Skin epidermis (tissue), 12 donors: ENCODE measurements at regions not wholly inside any gene's neighbourhood (a gene's known extent, or its start where the extent isn't known, plus 50 kb on each side); places are given as distances from the start of the nearest gene placed in this dataset.
A peak's percentile ranks its signal among the peaks of the same experiment; 100 is the strongest.

Experiments
- H3K27ac ChIP-seq, 21 experiments: fragments of 200-600 bp; sonication (generic) in 11 of 21; one replicate each; pipeline ENCODE4 v1.5.0; 2020; ENCODE audit warnings: mild to moderate bottlenecking in 3 of 21, inconsistent platforms in 2 of 21, moderate library complexity in 2 of 21
- H3K4me3 ChIP-seq, 7 experiments: fragments of 200-600 bp; sonication (generic) in 2 of 7; one replicate each; pipeline ENCODE4 v1.5.0; 2020; ENCODE audit warnings: inconsistent platforms in 2 of 7, mild to moderate bottlenecking in 2 of 7, moderate library complexity in 1 of 7

- Histone ChIP-seq H3K4me3 (no peak overlapping the region), H3K27ac (no peak overlapping the region)
These were observed 218.7 kb downstream of the POSTN start for GRCh38 chr13:37379841-37380240.

- no peak overlapping the region for H3K27ac ChIP-seq
- H3K4me3 ChIP-seq = no peak overlapping the region
These were observed 222.8 kb downstream of the POSTN start for GRCh38 chr13:37375724-37376123.

GRCh38 chr13:37375071-37375470 is 223.5 kb downstream of the POSTN start:
- no peak overlapping the region for H3K27ac ChIP-seq
- H3K4me3 ChIP-seq = no peak overlapping the region

- Histone ChIP-seq H3K27ac (no peak overlapping the region), H3K4me3 (no peak overlapping the region)
These were observed 229.0 kb downstream of the POSTN start for GRCh38 chr13:37369616-37370015.

- Histone ChIP-seq H3K4me3 (no peak overlapping the region), H3K27ac (no peak overlapping the region)
These were observed 230.1 kb downstream of the POSTN start for GRCh38 chr13:37368501-37368900.

GRCh38 chr13:37366044-37366770 is 232.4 kb downstream of the POSTN start:
- no peak overlapping the region for H3K27ac ChIP-seq
- no peak overlapping the region for H3K4me3 ChIP-seq

- Histone ChIP-seq H3K4me3 (no peak overlapping the region), H3K27ac (peak overlapping the region in 1 of 21 experiments; percentile 45)
These were observed 233.1 kb downstream of the POSTN start for GRCh38 chr13:37365496-37365895.

- peak overlapping the region in 3 of 21 experiments; percentile 34 to 45 (median 39) for H3K27ac ChIP-seq
- no peak overlapping the region for H3K4me3 ChIP-seq
These were observed 233.6 kb downstream of the POSTN start for GRCh38 chr13:37364956-37365355.

- Histone ChIP-seq H3K27ac (peak overlapping the region in 4 of 21 experiments; percentile 39 to 71 (median 53)), H3K4me3 (no peak overlapping the region)
These were observed 234.6 kb downstream of the POSTN start for GRCh38 chr13:37364007-37364406.

- Histone ChIP-seq H3K27ac (peak overlapping the region in 1 of 21 experiments; percentile 13), H3K4me3 (no peak overlapping the region)
These were observed 237.0 kb downstream of the POSTN start for GRCh38 chr13:37361608-37362007.

GRCh38 chr13:37360556-37360955 is 238.0 kb downstream of the POSTN start:
- Histone ChIP-seq H3K27ac (peak overlapping the region in 2 of 21 experiments; percentile 24 to 51), H3K4me3 (no peak overlapping the region)

- no peak overlapping the region for H3K4me3 ChIP-seq
- no peak overlapping the region for H3K27ac ChIP-seq
These were observed 241.0 kb downstream of the POSTN start for GRCh38 chr13:37357548-37357947.

GRCh38 chr13:37353911-37354310 is 244.7 kb downstream of the POSTN start:
- Histone ChIP-seq H3K4me3 (no peak overlapping the region), H3K27ac (no peak overlapping the region)

- Histone ChIP-seq H3K27ac (no peak overlapping the region), H3K4me3 (no peak overlapping the region)
These were observed 245.7 kb upstream of the CSNK1A1L start for GRCh38 chr13:37351211-37351610.

GRCh38 chr13:37349916-37350315 is 244.5 kb upstream of the CSNK1A1L start:
- H3K27ac ChIP-seq = no peak overlapping the region
- H3K4me3 ChIP-seq = no peak overlapping the region

- Histone ChIP-seq H3K27ac (no peak overlapping the region), H3K4me3 (no peak overlapping the region)
These were observed 243.6 kb upstream of the CSNK1A1L start for GRCh38 chr13:37348916-37349643.

- H3K27ac ChIP-seq = no peak overlapping the region
- no peak overlapping the region for H3K4me3 ChIP-seq
These were observed 240.4 kb upstream of the CSNK1A1L start for GRCh38 chr13:37345869-37346268.

- H3K4me3 ChIP-seq = no peak overlapping the region
- H3K27ac ChIP-seq = no peak overlapping the region
These were observed 239.9 kb upstream of the CSNK1A1L start for GRCh38 chr13:37345391-37345790.

GRCh38 chr13:37344056-37344455 is 238.6 kb upstream of the CSNK1A1L start:
- H3K4me3 ChIP-seq = no peak overlapping the region
- no peak overlapping the region for H3K27ac ChIP-seq

- no peak overlapping the region for H3K4me3 ChIP-seq
- no peak overlapping the region for H3K27ac ChIP-seq
These were observed 236.7 kb upstream of the CSNK1A1L start for GRCh38 chr13:37342205-37342604.
